Endothelial cell of umbilical vein (primary cell): ENCODE measurements at regions not wholly inside any gene's neighbourhood (a gene's known extent, or its start where the extent isn't known, plus 50 kb on each side); places are given as distances from the start of the nearest gene placed in this dataset.

Experiments
- BruUV-seq: library from RNA; stranded (reverse); fragments of 400-500 nt; replicated peaks from 2 replicates; lab custom pipeline; 2021; lab: Mats Ljungman, UMichigan
- CTCF ChIA-PET: fragments of 300-600, 350-600 bp; sonication (Branson Sonifier 250); formaldehyde crosslinking; loops from one replicate; lab custom pipeline; 2021; ENCODE audit warnings: antibody characterized with exemption, inconsistent platforms; lab: Charles Lee
- POLR2A ChIA-PET: fragments of 300-600, 350-600 bp; sonication (Branson Sonifier 250); formaldehyde crosslinking; loops from one replicate; lab custom pipeline; 2021; ENCODE audit warnings: antibody characterized with exemption, inconsistent platforms; lab: Charles Lee
- DNase-seq: peaks from one replicate; pipeline ENCODE4 v3.0.0-alpha.2; 2011; ENCODE audit warnings: low read depth, low spot score
- FAIRE-seq: peaks from 2 replicates; lab custom pipeline; 2011; peaks lifted over from hg19 to GRCh38; lab: Jason Lieb, UNC
- H2AFZ ChIP-seq: 2 replicates; pipeline ENCODE4 v1.6.0; 2012; ENCODE audit warnings: low read depth, low read length, control low read depth, inconsistent platforms
- H3K27ac ChIP-seq: 2 replicates; pipeline ENCODE4 v1.5.1; 2011; ENCODE audit warnings: low read depth, mild to moderate bottlenecking, control low read depth, low read length, moderate library complexity; ENCODE audit not compliant: insufficient read depth
- H3K27me3 ChIP-seq, 2 experiments: 2 replicates each; pipeline versions ENCODE4 v1.6.0 to v1.6.1; 2011; ENCODE audit warnings: low read length in 2 of 2, mixed read lengths in 1 of 2; ENCODE audit not compliant: control insufficient read depth in 2 of 2, insufficient read depth in 2 of 2
- H3K36me3 ChIP-seq, 2 experiments: 2 replicates in 1 of 2; 3 replicates in 1 of 2; pipeline ENCODE4 v1.5.1; 2011; ENCODE audit warnings: low read length in 2 of 2, mild to moderate bottlenecking in 1 of 2, moderate library complexity in 1 of 2; ENCODE audit not compliant: control insufficient read depth in 2 of 2, insufficient read depth in 2 of 2; ENCODE audit errors: extremely low read depth in 1 of 2
- H3K4me1 ChIP-seq: 3 replicates; pipeline ENCODE4 v1.5.1; 2011; ENCODE audit warnings: mild to moderate bottlenecking, low read length; ENCODE audit not compliant: control insufficient read depth, insufficient read depth; ENCODE audit errors: extremely low read depth
- H3K4me2 ChIP-seq: 2 replicates; pipeline ENCODE4 v1.6.1; 2011; ENCODE audit warnings: low read length, control low read depth, mixed read lengths; ENCODE audit not compliant: insufficient read depth
- H3K4me3 ChIP-seq, 3 experiments: fragments of 200-600 bp in 1 of 3; sonication (generic), shearing (Covaris generic) in 1 of 3; replicated peaks in 1 of 3; 2 replicates each; pipeline ENCODE4 v1.5.1; 2011 to 2016; ENCODE audit warnings: control low read depth in 3 of 3, low read length in 3 of 3, mild to moderate bottlenecking in 2 of 3, inconsistent platforms in 1 of 3, low read depth in 1 of 3, moderate library complexity in 1 of 3; ENCODE audit not compliant: insufficient read depth in 1 of 3
- H3K79me2 ChIP-seq: 2 replicates; pipeline ENCODE4 v1.6.0; 2012; ENCODE audit warnings: low read length, inconsistent platforms; ENCODE audit not compliant: control insufficient read depth, insufficient read depth
- H3K9ac ChIP-seq: replicated peaks from 2 replicates; pipeline ENCODE3; 2011; ENCODE audit warnings: low read length, control low read depth; ENCODE audit not compliant: insufficient read depth; ENCODE audit errors: extremely low read depth
- H3K9me1 ChIP-seq: replicated peaks from 3 replicates; pipeline ENCODE4 v1.6.0; 2011; ENCODE audit warnings: mild to moderate bottlenecking, low read length; ENCODE audit not compliant: control insufficient read depth, insufficient read depth; ENCODE audit errors: extremely low read depth
- H3K9me3 ChIP-seq: replicated peaks from 2 replicates; pipeline ENCODE4 v1.5.1; 2012; ENCODE audit warnings: low read length, inconsistent platforms; ENCODE audit not compliant: control insufficient read depth, insufficient read depth
- H4K20me1 ChIP-seq: replicated peaks from 2 replicates; pipeline ENCODE3; 2011; ENCODE audit warnings: mild to moderate bottlenecking, low read length; ENCODE audit not compliant: control insufficient read depth, insufficient read depth; ENCODE audit errors: extremely low read depth
- EZH2 ChIP-seq: IDR thresholded peaks from 2 replicates; pipeline ENCODE4 v1.6.1; 2012; ENCODE audit warnings: borderline replicate concordance, low read depth, mild to moderate bottlenecking, moderate library complexity, low read length, inconsistent platforms; ENCODE audit not compliant: severe bottlenecking
- FOS ChIP-seq: IDR thresholded peaks from 2 replicates; pipeline ENCODE4 v1.6.1; 2011; ENCODE audit warnings: mild to moderate bottlenecking, low read length, moderate library complexity, borderline replicate concordance; ENCODE audit not compliant: insufficient read depth
- GATA2 ChIP-seq: IDR thresholded peaks from 2 replicates; pipeline ENCODE4 v1.7.0; 2011; ENCODE audit warnings: low read depth, mild to moderate bottlenecking, moderate library complexity, mixed read lengths, low read length; ENCODE audit not compliant: insufficient read length, insufficient read depth
- JUN ChIP-seq: IDR thresholded peaks from 2 replicates; pipeline ENCODE4 v1.6.1; 2011; ENCODE audit warnings: borderline replicate concordance, low read depth; ENCODE audit not compliant: insufficient read length, insufficient read depth
- MYC ChIP-seq: IDR thresholded peaks from one replicate; pipeline ENCODE4 v1.6.1; 2011; ENCODE audit warnings: mild to moderate bottlenecking, low read depth, low read length
- POLR2A ChIP-seq: IDR thresholded peaks from 2 replicates; pipeline ENCODE4 v1.6.1; 2012; ENCODE audit warnings: low read depth, mild to moderate bottlenecking, control low read depth, low read length
- POLR2AphosphoS5 ChIP-seq: IDR thresholded peaks from 2 replicates; pipeline ENCODE4 v1.6.1; 2012; ENCODE audit warnings: low read depth, mild to moderate bottlenecking, control low read depth, low read length, moderate library complexity; ENCODE audit not compliant: insufficient read depth
- dilution Hi-C: fragments of 300-500 bp; cut with MboI; formaldehyde crosslinking; loops from one replicate; pipeline ENCODE4 v1.15.0; 2019; ENCODE audit warnings: low sequenced_read_pairs; ENCODE audit not compliant: extremely low pct_ligation_motif_present
- intact Hi-C: fragments of 100-400 bp; cut with micrococcal nuclease; formaldehyde crosslinking; loops from one replicate; pipeline ENCODE4 v1.10.0; 2022
- TF ChIP-seq, protein P1 (sequence below), 2 donors: IDR thresholded peaks; 1 replicate in 1 of 2; 2 replicates in 1 of 2; pipeline ENCODE4 v1.5.1; 2011; ENCODE audit warnings: low read length in 2 of 2, mild to moderate bottlenecking in 2 of 2, moderate library complexity in 2 of 2, control low read depth in 1 of 2, inconsistent platforms in 1 of 2, low read depth in 1 of 2; ENCODE audit not compliant: insufficient read depth in 1 of 2; ENCODE audit errors: extremely low read depth in 1 of 2
- TF ChIP-seq, protein P2 (sequence below): IDR thresholded peaks from 2 replicates; pipeline ENCODE4 v1.6.1; 2011; ENCODE audit not compliant: insufficient read depth, insufficient read length

DNA sequence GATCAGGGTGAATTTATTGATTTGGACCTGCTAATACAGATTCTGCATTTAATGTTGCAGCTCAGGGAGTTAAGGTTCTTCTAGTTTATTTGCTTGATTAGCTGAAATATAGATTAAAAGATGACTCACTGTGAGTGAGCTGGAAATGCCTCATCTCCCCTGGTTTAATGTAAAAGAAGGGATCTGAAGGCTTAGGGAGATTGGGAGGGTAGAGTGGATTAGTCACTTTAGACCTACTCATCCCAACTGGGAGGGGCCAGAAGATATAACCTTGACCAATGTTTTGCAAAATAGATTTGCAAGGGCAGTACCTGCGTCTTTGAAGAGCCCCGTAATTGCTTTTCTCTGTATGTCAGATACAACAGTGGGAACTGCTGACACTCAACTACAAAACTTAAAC is 922.8 kb upstream of the ADGRL4 start:
- H3K4me3 ChIP-seq: no peak overlapping the region
- FAIRE-seq: no peak
- no peaks in the 10 kb centered on the region for H4K20me1 ChIP-seq
- intact Hi-C loops (no loop called here), dilution Hi-C loops (no loop called here)
- TF ChIP-seq FOS: peak; percentile 86
- TF ChIP-seq POLR2A: no peak
- TF ChIP-seq, protein P1, sequence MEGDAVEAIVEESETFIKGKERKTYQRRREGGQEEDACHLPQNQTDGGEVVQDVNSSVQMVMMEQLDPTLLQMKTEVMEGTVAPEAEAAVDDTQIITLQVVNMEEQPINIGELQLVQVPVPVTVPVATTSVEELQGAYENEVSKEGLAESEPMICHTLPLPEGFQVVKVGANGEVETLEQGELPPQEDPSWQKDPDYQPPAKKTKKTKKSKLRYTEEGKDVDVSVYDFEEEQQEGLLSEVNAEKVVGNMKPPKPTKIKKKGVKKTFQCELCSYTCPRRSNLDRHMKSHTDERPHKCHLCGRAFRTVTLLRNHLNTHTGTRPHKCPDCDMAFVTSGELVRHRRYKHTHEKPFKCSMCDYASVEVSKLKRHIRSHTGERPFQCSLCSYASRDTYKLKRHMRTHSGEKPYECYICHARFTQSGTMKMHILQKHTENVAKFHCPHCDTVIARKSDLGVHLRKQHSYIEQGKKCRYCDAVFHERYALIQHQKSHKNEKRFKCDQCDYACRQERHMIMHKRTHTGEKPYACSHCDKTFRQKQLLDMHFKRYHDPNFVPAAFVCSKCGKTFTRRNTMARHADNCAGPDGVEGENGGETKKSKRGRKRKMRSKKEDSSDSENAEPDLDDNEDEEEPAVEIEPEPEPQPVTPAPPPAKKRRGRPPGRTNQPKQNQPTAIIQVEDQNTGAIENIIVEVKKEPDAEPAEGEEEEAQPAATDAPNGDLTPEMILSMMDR (IDR thresholded peaks at IDR 0.05; ENCODE audit: extremely low read depth in 1 of 2, insufficient read depth in 1 of 2, low read depth in 1 of 2, low read length in 2 of 2): no peak
- no peak for TF ChIP-seq JUN
- TF ChIP-seq, protein P2, sequence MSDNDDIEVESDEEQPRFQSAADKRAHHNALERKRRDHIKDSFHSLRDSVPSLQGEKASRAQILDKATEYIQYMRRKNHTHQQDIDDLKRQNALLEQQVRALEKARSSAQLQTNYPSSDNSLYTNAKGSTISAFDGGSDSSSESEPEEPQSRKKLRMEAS: no peak
- TF ChIP-seq EZH2: no peak
- POLR2A ChIA-PET: no interaction called here
- H3K4me2 ChIP-seq: no peak overlapping the region
- H3K9me3 ChIP-seq: no peaks in the 10 kb centered on the region
- H3K27ac ChIP-seq: no peak overlapping the region
- H3K36me3 ChIP-seq: no peaks in the 10 kb centered on the region
- no peaks in the 10 kb centered on the region for H3K27me3 ChIP-seq
- no peak overlapping the region for H3K9ac ChIP-seq
- no TSS peak for BruUV-seq
- no peaks in the 10 kb centered on the region for H3K79me2 ChIP-seq
- H3K9me1 ChIP-seq: no peaks in the 10 kb centered on the region
- CTCF ChIA-PET: no interaction called here
- no peaks in the 10 kb centered on the region for H3K4me1 ChIP-seq
- H2AFZ ChIP-seq: no peak overlapping the region
- no peak for DNase-seq

DNA sequence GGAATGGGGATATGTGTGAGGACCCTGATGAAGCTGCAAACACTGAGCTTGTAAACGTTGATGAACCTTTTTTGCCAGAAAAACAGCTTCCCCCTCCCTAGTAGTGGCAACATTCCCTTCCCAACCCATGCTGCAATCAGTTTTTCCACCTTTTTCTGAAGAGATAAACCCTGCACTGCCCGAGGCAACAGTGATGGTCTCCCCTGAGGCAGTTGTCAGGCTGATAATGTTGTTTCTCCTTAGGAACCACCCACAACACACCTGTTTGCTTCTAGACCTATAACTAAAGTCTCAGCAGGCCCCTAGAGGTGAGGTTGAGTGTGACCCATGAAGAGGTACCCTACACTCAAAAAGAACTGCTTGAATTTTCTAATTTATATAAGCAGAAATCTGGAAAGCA is 922.4 kb upstream of the ADGRL4 start:
- Histone ChIP-seq H3K27ac (no peak overlapping the region), H3K79me2 (no peaks in the 10 kb centered on the region), H3K27me3 (no peaks in the 10 kb centered on the region), H3K9me3 (peaks cover 2% of the 10 kb centered on the region), H3K36me3 (no peaks in the 10 kb centered on the region), H3K9ac (no peak overlapping the region), H2AFZ (no peak overlapping the region), H3K4me1 (no peaks in the 10 kb centered on the region), H3K9me1 (no peaks in the 10 kb centered on the region), H4K20me1 (no peaks in the 10 kb centered on the region), H3K4me3 (no peak overlapping the region), H3K4me2 (no peak overlapping the region)
- no TSS peak for BruUV-seq
- ChIA-PET CTCF (no interaction called here), POLR2A (no interaction called here)
- FAIRE-seq: no peak
- TF ChIP-seq JUN: no peak
- TF ChIP-seq, protein P1 (IDR thresholded peaks at IDR 0.05; ENCODE audit: extremely low read depth in 1 of 2, insufficient read depth in 1 of 2, low read depth in 1 of 2, low read length in 2 of 2): no peak
- TF ChIP-seq GATA2: no peak
- TF ChIP-seq POLR2A: no peak
- TF ChIP-seq POLR2AphosphoS5: no peak
- no peak for TF ChIP-seq EZH2
- TF ChIP-seq, protein P2: no peak
- TF ChIP-seq FOS: no peak
- TF ChIP-seq MYC: no peak
- dilution Hi-C loops: no loop called here
- DNase-seq: no peak
- intact Hi-C loops: no loop called here
